Bronchial epithelial cell (primary cell): ENCODE measurements at regions not wholly inside any gene's neighbourhood (a gene's known extent, or its start where the extent isn't known, plus 50 kb on each side); places are given as distances from the start of the nearest gene placed in this dataset.

ENCODE experiments used
- DNase-seq: peaks from one replicate; pipeline ENCODE4 v3.0.0-alpha.2; 2010; ENCODE audit warnings: low read depth
- FAIRE-seq: peaks from 2 replicates; lab custom pipeline; 2011; peaks lifted over from hg19 to GRCh38; lab: Jason Lieb, UNC
- H3K27me3 ChIP-seq: 2 replicates; pipeline ENCODE4 v1.5.1; 2011; ENCODE audit warnings: low read length; ENCODE audit not compliant: control insufficient read depth, insufficient read depth
- H3K36me3 ChIP-seq: 2 replicates; pipeline ENCODE4 v1.5.1; 2011; ENCODE audit warnings: low read length; ENCODE audit not compliant: control insufficient read depth, insufficient read depth
- H3K4me3 ChIP-seq: 2 replicates; pipeline ENCODE4 v1.5.1; 2011; ENCODE audit warnings: mild to moderate bottlenecking, low read depth, low read length, control low read depth
- TF ChIP-seq, protein P1 (sequence below): IDR thresholded peaks from 2 replicates; pipeline ENCODE4 v1.5.1; 2011; ENCODE audit warnings: mild to moderate bottlenecking, moderate library complexity, low read length, control low read depth, inconsistent platforms; ENCODE audit not compliant: insufficient read depth, severe bottlenecking

DNA sequence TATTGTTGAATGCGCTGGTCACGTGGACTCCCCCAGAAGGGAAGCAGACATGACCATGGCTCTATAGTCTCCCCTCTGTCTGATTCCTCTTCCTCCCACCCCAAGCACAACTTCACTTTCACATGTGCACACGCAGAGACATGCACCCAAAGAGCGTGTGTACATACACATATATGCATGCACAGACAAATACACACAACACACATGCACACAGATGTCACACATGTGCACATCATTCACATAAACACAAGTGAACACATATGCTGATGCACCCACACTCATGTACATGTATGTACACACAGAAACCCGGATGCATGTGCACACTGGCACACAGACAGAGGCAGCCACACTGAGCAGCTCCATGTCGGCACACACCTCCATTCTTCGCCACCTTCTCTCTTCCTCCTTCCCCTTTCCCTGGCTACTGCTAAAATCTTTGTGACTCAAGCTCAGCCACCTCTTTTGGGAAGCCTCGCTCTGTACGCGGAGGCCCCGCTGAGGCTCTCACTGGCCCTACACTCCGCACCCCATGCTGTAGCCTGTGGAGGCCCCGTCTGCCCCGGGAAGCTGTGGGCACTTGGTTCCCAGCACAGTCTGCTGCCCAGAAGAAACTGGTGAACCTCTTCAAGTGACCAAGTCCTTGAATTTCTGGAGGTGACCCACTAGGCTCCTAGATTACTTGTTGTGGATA lies 101.6 kb upstream of the TEX51 start:
- Histone ChIP-seq H3K27me3 (no peaks in the 10 kb centered on the region), H3K36me3 (no peaks in the 10 kb centered on the region), H3K4me3 (no peak overlapping the region)
- no peak for DNase-seq
- TF ChIP-seq, protein P1, sequence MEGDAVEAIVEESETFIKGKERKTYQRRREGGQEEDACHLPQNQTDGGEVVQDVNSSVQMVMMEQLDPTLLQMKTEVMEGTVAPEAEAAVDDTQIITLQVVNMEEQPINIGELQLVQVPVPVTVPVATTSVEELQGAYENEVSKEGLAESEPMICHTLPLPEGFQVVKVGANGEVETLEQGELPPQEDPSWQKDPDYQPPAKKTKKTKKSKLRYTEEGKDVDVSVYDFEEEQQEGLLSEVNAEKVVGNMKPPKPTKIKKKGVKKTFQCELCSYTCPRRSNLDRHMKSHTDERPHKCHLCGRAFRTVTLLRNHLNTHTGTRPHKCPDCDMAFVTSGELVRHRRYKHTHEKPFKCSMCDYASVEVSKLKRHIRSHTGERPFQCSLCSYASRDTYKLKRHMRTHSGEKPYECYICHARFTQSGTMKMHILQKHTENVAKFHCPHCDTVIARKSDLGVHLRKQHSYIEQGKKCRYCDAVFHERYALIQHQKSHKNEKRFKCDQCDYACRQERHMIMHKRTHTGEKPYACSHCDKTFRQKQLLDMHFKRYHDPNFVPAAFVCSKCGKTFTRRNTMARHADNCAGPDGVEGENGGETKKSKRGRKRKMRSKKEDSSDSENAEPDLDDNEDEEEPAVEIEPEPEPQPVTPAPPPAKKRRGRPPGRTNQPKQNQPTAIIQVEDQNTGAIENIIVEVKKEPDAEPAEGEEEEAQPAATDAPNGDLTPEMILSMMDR, result no peak
- FAIRE-seq, result peak; percentile 96

GRCh38 chr2:126797622-126798275 lies 100.9 kb upstream of the TEX51 start:
- TF ChIP-seq, protein P1, result no peak
- Histone ChIP-seq H3K4me3 (no peak overlapping the region), H3K27me3 (no peaks in the 10 kb centered on the region), H3K36me3 (no peaks in the 10 kb centered on the region)
- DNase-seq, result no peak
- no peak for FAIRE-seq

GRCh38 chr2:126798276-126799140 lies 100.2 kb upstream of the TEX51 start:
- TF ChIP-seq, protein P1, result no peak
- no peaks in the 10 kb centered on the region for H3K27me3 ChIP-seq
- no peaks in the 10 kb centered on the region for H3K36me3 ChIP-seq
- H3K4me3 ChIP-seq, result no peak overlapping the region
- no peak for FAIRE-seq
- no peak for DNase-seq

DNA sequence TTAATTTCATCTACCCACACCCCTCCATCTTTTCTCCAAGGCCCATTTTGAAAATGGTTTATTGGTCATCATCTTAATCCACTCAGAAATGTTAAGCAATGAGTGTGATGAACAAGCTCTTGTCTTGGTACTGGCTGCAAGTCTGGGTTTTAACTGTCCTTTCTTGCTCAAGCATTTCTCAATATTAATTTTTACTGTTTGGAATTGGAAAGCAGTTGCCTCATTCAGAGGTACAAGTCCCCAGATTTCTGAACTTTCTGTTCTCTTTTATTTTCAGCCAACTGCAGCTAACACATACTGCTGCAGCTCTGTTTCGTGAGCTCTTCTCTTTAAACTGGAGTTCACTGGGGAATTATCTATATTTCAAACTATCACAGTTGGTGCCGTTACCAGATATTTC lies 99.4 kb upstream of the TEX51 start:
- Histone ChIP-seq H3K36me3 (no peaks in the 10 kb centered on the region), H3K27me3 (no peaks in the 10 kb centered on the region), H3K4me3 (no peak overlapping the region)
- TF ChIP-seq, protein P1, result no peak
- no peak for DNase-seq
- no peak for FAIRE-seq

DNA sequence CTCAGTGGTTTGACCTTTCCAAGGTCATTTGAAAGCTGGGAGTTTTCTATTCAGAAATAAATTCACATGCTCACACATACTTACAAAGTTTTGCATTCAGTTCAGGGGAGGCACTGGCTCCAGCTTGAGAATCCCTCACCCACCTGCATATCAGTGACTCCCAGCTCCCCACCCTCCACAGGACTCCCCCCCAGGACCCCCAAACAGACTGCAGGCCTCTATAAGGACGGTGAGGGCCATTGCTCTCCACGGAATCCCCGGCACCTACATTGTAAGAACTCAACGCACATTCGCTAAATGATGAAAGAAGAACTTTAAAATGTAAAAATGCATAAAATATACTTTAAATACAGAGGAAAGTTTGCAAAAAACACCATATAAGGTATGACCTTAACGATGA lies 97.2 kb upstream of the TEX51 start:
- DNase-seq (no peak), FAIRE-seq (no peak)
- TF ChIP-seq, protein P1, result no peak
- H3K4me3 ChIP-seq, result no peak overlapping the region
- H3K27me3 ChIP-seq, result no peaks in the 10 kb centered on the region
- no peaks in the 10 kb centered on the region for H3K36me3 ChIP-seq
